GM18868 (cell line): ENCODE measurements at regions not wholly inside any gene's neighbourhood (a gene's known extent, or its start where the extent isn't known, plus 50 kb on each side); places are given as distances from the start of the nearest gene placed in this dataset.

ENCODE experiments used
- ATAC-seq: cut with Tn5 transposase; IDR thresholded peaks from one replicate; pipeline ENCODE4 v1.9.1; 2021; ENCODE audit warnings: mild to moderate bottlenecking, moderate library complexity; ENCODE audit not compliant: unreplicated experiment

GRCh38 chr22:49366437-49366836, 461.2 kb downstream of the BRD1 start:
- no peak for ATAC-seq

DNA sequence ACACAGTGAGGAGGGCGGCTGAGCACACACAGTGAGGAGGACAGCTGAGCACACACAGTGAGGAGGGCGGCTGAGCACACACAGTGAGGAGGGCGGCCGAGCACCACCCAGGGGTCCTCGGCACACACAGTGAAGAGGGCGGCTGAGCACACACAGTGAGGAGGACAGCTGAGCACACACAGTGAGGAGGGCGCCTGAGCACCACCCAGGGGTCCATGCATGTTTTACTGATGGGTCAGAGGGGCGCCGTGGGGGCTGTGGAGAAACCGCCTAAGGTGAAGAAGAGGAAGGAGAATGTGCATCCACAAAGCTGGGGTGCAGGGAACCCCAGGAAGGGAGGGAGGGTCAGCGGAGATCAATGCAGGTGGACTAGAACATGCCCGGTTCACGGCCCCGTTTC, 461.8 kb downstream of the BRD1 start:
- no peak for ATAC-seq

DNA sequence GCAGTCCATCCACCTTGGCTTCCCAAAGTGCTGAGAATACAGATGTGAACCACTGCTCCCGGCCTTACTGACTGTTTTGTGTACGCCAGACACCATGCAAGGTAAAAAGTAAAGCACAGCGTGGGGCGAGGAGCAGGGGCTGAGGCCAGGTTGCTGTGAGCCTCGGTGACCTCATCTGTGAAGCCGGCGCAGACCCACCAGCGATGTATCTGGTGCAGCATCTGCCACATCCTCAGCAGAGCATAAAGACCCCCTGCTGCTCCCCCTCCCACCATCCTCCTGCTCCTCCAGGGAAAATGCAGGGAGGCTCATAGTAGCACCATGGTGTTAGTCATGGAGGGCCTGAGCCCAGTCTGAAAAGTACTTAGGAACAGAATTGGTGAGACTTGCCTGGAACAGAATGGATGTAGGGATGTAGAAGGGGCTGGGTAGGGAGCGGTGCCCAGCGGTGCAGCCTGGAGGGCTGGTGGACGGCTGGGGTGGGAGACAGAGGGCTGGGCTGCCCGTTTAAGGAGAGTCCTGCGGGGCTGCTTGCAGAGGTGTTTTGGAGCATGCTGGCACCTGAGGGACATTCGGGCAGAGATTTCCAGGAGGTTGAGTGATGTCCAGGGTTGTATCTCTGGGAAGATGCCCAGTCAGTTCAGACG, 462.4 kb downstream of the BRD1 start:
- ATAC-seq, result no peak

DNA sequence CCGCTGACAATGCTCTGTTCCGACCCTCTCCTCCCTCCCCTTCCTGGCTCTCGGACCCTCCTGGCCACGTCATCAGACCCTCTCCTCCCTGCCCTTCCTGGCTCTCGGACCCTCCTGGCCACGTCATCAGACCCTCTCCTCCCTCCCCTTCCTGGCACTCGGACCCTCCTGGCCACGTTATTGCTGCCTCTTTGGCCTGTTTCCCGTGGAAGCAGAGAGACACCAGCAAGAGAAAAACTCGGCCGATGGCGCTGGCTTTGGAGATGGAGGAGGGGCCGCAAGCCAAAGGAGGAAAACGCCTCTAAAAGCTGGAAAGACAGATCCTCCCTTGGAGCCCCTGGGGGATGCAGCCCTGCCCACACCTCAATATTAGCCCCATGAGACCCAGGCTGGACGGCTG, 463.3 kb downstream of the BRD1 start:
- no peak for ATAC-seq

GRCh38 chr22:49363526-49364230, 464.0 kb downstream of the BRD1 start:
- ATAC-seq, result no peak

GRCh38 chr22:49362211-49362839, 465.3 kb downstream of the BRD1 start:
- no peak for ATAC-seq

DNA sequence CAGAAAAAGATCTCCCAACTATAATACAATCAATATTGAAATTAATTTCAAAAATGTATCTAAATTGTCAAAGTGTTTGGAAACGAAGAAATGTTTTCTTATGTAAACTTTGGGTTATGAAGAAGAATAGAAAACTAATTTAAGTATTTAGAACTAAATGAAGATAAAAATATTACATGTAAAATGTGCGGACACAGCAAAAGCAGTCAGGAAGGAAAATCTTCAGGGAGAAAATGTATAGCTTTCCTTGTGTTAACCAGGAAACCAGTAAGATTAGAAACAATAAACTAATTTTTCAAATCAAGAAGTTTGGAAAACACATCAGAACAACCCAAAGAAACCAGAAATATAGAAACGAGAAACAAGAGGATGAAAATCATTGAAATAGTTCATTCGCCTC, 466.5 kb downstream of the BRD1 start:
- no peak for ATAC-seq

GRCh38 chr22:49360746-49361145, 466.9 kb downstream of the BRD1 start:
- no peak for ATAC-seq

DNA sequence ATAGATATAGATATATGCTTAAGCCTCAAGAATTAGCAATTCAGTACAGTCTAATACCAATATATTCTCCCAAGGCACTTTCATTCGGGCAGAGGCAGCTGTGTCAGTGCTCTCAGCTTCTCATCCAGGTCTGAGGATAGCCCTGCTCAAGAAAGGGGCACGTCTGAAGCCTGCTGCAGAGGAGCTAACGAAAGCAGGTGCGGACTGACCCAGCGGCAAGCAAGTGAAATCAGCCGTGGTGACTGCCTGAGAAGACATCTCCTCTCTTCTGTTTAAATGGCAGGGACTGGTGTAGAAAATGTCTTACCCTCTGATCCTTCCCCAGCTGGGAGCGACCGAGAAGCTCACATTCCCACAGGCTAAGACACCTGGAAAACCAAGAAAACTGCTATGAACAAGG, 468.6 kb downstream of the BRD1 start:
- no peak for ATAC-seq

GRCh38 chr22:49357661-49358440, 469.8 kb downstream of the BRD1 start:
- no peak for ATAC-seq

- no peak for ATAC-seq
Observed at GRCh38 chr22:49356428-49356827, 471.2 kb downstream of the BRD1 start.

- ATAC-seq, result no peak
Observed at GRCh38 chr22:49355211-49355920, 472.3 kb downstream of the BRD1 start.

- no peak for ATAC-seq
Observed at GRCh38 chr22:49354516-49355210, 473.0 kb downstream of the BRD1 start.

DNA sequence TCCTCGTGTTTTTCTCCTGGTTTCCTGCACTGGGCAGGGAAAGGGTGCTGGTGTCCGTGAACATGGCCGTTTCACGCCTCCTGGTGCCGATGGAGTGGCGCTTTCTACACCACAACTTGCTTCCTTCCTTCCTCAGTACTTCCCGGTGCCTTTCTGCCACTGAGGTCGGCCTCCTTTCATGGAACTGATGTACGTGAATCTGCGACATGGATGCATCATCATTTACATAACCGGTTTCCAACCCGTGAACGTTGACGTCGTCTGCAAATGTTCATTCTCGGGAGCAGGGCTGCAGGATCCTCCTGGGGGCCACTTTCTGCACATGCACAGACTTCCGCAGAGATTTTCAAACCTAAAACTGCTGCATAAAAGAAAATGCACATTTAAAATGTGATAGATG, 474.4 kb downstream of the BRD1 start:
- ATAC-seq, result no peak

DNA sequence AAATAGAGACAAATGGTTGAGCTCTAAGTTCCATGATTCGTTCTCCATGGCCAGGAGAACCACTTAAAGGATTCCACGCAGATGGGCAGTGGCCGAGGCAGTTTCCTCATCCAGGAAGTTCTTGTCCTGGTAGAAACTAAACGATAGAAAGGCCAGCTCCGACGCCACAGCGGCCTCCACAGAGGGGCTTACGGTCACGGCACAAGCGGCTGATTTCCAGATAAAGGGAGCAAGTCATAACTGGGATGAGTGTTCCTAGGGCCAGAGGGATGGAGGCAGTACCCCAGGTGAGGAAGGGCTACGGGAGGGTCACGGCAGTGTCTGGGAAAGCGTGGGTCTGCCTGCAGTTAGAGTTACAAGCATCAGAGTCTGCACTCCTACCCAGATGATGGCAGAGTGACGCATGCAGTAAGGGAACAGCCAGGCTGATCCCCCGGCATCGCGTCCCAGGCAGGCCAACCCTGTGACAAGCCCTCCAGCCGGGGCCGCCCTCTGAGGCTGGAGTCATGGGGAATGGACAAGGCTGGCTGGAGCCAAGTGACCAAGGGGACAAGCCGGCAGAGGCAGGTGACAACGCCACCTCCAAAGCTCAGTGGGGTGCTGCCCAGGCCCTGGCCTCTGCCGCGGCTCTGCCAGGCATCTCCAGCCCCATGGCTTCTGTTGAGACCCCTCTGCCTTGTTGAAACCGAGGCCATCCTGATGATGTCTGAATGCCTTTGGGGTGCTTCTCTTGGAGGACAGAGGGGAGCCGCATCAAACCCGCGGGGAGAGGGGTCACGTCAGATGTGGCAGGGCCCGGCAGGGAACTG, 475.1 kb downstream of the BRD1 start:
- ATAC-seq, result no peak

DNA sequence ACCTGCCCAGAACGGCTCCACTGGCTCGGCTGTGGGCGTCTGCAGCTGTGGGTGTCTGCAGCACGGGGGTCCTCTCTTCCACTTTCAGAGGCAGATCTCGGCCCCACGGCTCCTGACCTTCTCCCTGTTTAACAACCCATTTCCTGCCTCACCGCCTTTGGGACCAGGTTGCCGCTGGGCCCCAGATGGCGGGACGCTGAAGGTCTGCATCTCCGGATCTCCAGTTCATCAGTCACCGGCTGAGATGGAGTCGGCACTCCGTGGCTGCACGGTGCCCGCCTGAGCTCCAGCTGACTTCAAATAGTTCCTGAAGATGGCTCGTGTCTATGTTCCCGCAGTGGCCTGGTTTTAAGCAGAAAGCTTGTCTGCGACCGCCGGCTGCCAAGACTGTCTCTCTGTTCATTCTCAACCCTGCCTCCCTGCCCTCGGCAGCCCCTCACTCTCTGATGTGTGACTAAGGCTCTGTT, 475.9 kb downstream of the BRD1 start:
- no peak for ATAC-seq

- no peak for ATAC-seq
Observed at GRCh38 chr22:49350441-49351121, 477.1 kb downstream of the BRD1 start.

- ATAC-seq, result no peak
Observed at GRCh38 chr22:49349841-49350381, 477.8 kb downstream of the BRD1 start.
